H1 (cell line): ENCODE measurements at regions not wholly inside any gene's neighbourhood (a gene's known extent, or its start where the extent isn't known, plus 50 kb on each side); places are given as distances from the start of the nearest gene placed in this dataset.

Experiments
- CTCF ChIA-PET: fragments of 300-600 bp; sonication (Branson Sonifier 250); formaldehyde crosslinking; loops from one replicate; lab custom pipeline; 2021; ENCODE audit not compliant: partially characterized antibody; lab: Charles Lee
- POLR2A ChIA-PET: fragments of 300-600 bp; sonication (Branson Sonifier 250); formaldehyde crosslinking; loops from one replicate; lab custom pipeline; 2021; ENCODE audit warnings: inconsistent platforms; ENCODE audit not compliant: partially characterized antibody; lab: Charles Lee
- DNase-seq, 2 experiments: peaks; one replicate each; pipeline versions ENCODE4 v3.0.0 to v3.0.0-alpha.2; 2010 to 2022; ENCODE audit warnings: low spot score in 2 of 2, low read depth in 1 of 2, mixed read lengths in 1 of 2
- FAIRE-seq: peaks from 2 replicates; lab custom pipeline; 2011; peaks lifted over from hg19 to GRCh38; lab: Jason Lieb, UNC
- H2AFZ ChIP-seq: 2 replicates; pipeline ENCODE4 v1.8.1; 2012; ENCODE audit warnings: low read length, inconsistent platforms
- H2AK5ac ChIP-seq: 2 replicates; pipeline ENCODE4 v1.6.1; 2013; ENCODE audit warnings: low read depth, low read length
- H2BK120ac ChIP-seq: replicated peaks from 2 replicates; pipeline ENCODE3; 2013; ENCODE audit warnings: low read depth, low read length, inconsistent platforms
- H2BK12ac ChIP-seq: 2 replicates; pipeline ENCODE4 v1.6.1; 2013; ENCODE audit warnings: low read depth, low read length
- H2BK15ac ChIP-seq: 2 replicates; pipeline ENCODE4 v1.6.1; 2013; ENCODE audit warnings: low read length
- H2BK20ac ChIP-seq: 2 replicates; pipeline ENCODE4 v1.6.1; 2013; ENCODE audit warnings: low read length
- H2BK5ac ChIP-seq: 2 replicates; pipeline ENCODE4 v1.6.1; 2013; ENCODE audit warnings: low read depth, low read length
- H3K14ac ChIP-seq: 2 replicates; pipeline ENCODE4 v1.6.1; 2013; ENCODE audit warnings: inconsistent platforms; ENCODE audit not compliant: insufficient read length
- H3K18ac ChIP-seq: 2 replicates; pipeline ENCODE4 v1.6.1; 2013; ENCODE audit warnings: low read length; ENCODE audit errors: extremely low read depth
- H3K23ac ChIP-seq: 2 replicates; pipeline ENCODE4 v1.6.1; 2013; ENCODE audit warnings: inconsistent platforms; ENCODE audit not compliant: insufficient read length
- H3K23me2 ChIP-seq: 2 replicates; pipeline ENCODE4 v1.6.1; 2013; ENCODE audit warnings: low read depth, low read length
- H3K27ac ChIP-seq: 2 replicates; pipeline ENCODE4 v1.6.1; 2011; ENCODE audit warnings: low read depth, low read length, inconsistent platforms
- H3K27me3 ChIP-seq, 4 experiments: replicated peaks in 1 of 4; 1 replicate in 1 of 4; 2 replicates in 3 of 4; pipeline versions ENCODE4 v1.6.1 to v1.8.1; 2011 to 2013; ENCODE audit warnings: low read length in 3 of 4, mild to moderate bottlenecking in 3 of 4, inconsistent platforms in 2 of 4, mixed read lengths in 2 of 4, moderate library complexity in 1 of 4; ENCODE audit not compliant: control insufficient read depth in 3 of 4, insufficient read depth in 3 of 4; ENCODE audit errors: extremely low read depth in 1 of 4
- H3K36me3 ChIP-seq, 4 experiments: 2 replicates each; pipeline versions ENCODE4 v1.6.1 to v1.8.1; 2011 to 2013; ENCODE audit warnings: mild to moderate bottlenecking in 4 of 4, low read length in 3 of 4, moderate library complexity in 2 of 4, control low read depth in 1 of 4, inconsistent platforms in 1 of 4; ENCODE audit not compliant: insufficient read depth in 4 of 4, control insufficient read depth in 2 of 4
- H3K4ac ChIP-seq: replicated peaks from 2 replicates; pipeline ENCODE3; 2013; ENCODE audit warnings: low read length, low read depth, mixed read lengths, inconsistent platforms; ENCODE audit not compliant: insufficient read length
- H3K4me1 ChIP-seq, 4 experiments: replicated peaks in 1 of 4; 1 replicate in 1 of 4; 2 replicates in 3 of 4; pipeline versions ENCODE4 v1.6.1 to v1.8.1; 2011 to 2013; ENCODE audit warnings: low read length in 3 of 4, inconsistent platforms in 2 of 4, mixed read lengths in 1 of 4; ENCODE audit not compliant: insufficient read depth in 4 of 4, control insufficient read depth in 3 of 4
- H3K4me2 ChIP-seq, 2 experiments: 2 replicates each; pipeline versions ENCODE4 v1.6.1 to v1.8.1; 2011 to 2013; ENCODE audit warnings: low read depth in 2 of 2, low read length in 2 of 2, control low read depth in 1 of 2, inconsistent platforms in 1 of 2, mild to moderate bottlenecking in 1 of 2; ENCODE audit not compliant: insufficient read depth in 1 of 2
- H3K4me3 ChIP-seq, 4 experiments: fragments of 200-600, 300-600 bp in 1 of 4; sonication (generic), shearing (Covaris generic), sonication (Bioruptor Twin) in 1 of 4; 2 replicates each; pipeline versions ENCODE4 v1.5.1 to v1.8.1; 2011 to 2016; ENCODE audit warnings: low read length in 4 of 4, low read depth in 3 of 4, control low read depth in 2 of 4, inconsistent platforms in 2 of 4, mild to moderate bottlenecking in 2 of 4, mixed read lengths in 1 of 4, moderate library complexity in 1 of 4; ENCODE audit not compliant: insufficient read depth in 2 of 4; ENCODE audit errors: extremely low read depth in 1 of 4
- H3K56ac ChIP-seq: replicated peaks from 2 replicates; pipeline ENCODE3; 2013; ENCODE audit warnings: low read depth, mild to moderate bottlenecking, mixed read lengths, low read length, inconsistent platforms; ENCODE audit not compliant: insufficient read length
- H3K79me1 ChIP-seq: 2 replicates; pipeline ENCODE4 v1.6.1; 2013; ENCODE audit warnings: low read depth, low read length, control low read depth
- H3K79me2 ChIP-seq, 2 experiments: 2 replicates each; pipeline versions ENCODE4 v1.6.1 to v1.8.1; 2012 to 2013; ENCODE audit warnings: low read length in 2 of 2, mild to moderate bottlenecking in 2 of 2, inconsistent platforms in 1 of 2; ENCODE audit not compliant: insufficient read depth in 2 of 2, control insufficient read depth in 1 of 2
- H3K9ac ChIP-seq, 4 experiments: replicated peaks in 1 of 4; 1 replicate in 1 of 4; 2 replicates in 3 of 4; pipeline versions ENCODE4 v1.6.1 to v1.8.1; 2011 to 2013; ENCODE audit warnings: low read depth in 3 of 4, low read length in 3 of 4, control low read depth in 2 of 4, mild to moderate bottlenecking in 2 of 4, moderate library complexity in 2 of 4, inconsistent platforms in 1 of 4; ENCODE audit errors: extremely low read depth in 1 of 4
- H3K9me3 ChIP-seq, 2 experiments: 2 replicates each; pipeline versions ENCODE4 v1.6.1 to v1.8.1; 2012 to 2013; ENCODE audit warnings: mild to moderate bottlenecking in 2 of 2, moderate library complexity in 2 of 2, control low read depth in 1 of 2, inconsistent platforms in 1 of 2, low read depth in 1 of 2, low read length in 1 of 2, mixed read lengths in 1 of 2; ENCODE audit not compliant: insufficient read depth in 2 of 2
- H4K20me1 ChIP-seq, 2 experiments: replicated peaks in 1 of 2; 2 replicates each; pipeline versions ENCODE3 to v1.8.1; 2011 to 2013; ENCODE audit warnings: inconsistent platforms in 2 of 2, low read length in 2 of 2, mild to moderate bottlenecking in 1 of 2; ENCODE audit not compliant: insufficient read depth in 2 of 2, control insufficient read depth in 1 of 2
- H4K5ac ChIP-seq: 2 replicates; pipeline ENCODE4 v1.6.1; 2013; ENCODE audit warnings: low read length, low read depth, mixed read lengths, inconsistent platforms; ENCODE audit not compliant: insufficient read length
- H4K8ac ChIP-seq: 2 replicates; pipeline ENCODE4 v1.8.0; 2013; ENCODE audit warnings: mild to moderate bottlenecking, moderate library complexity, low read length, inconsistent platforms; ENCODE audit not compliant: insufficient read depth; ENCODE audit errors: extremely low read depth
- H4K91ac ChIP-seq: replicated peaks from 2 replicates; pipeline ENCODE3; 2013; ENCODE audit warnings: low read length, mixed read lengths, inconsistent platforms; ENCODE audit not compliant: insufficient read length
- ATF3 ChIP-seq: IDR thresholded peaks from 2 replicates; pipeline ENCODE4 v1.6.1; 2011; ENCODE audit warnings: low read depth, mild to moderate bottlenecking, low read length; ENCODE audit not compliant: insufficient read depth
- BACH1 ChIP-seq: IDR thresholded peaks from 2 replicates; pipeline ENCODE4 v1.6.1; 2012; ENCODE audit warnings: low read length, improper control_type of control experiment
- BRCA1 ChIP-seq: IDR thresholded peaks from 2 replicates; pipeline ENCODE4 v1.6.1; 2012; ENCODE audit warnings: low read depth, low read length, improper control_type of control experiment
- CREB1 ChIP-seq: IDR thresholded peaks from 2 replicates; pipeline ENCODE4 v1.6.1; 2012; ENCODE audit warnings: inconsistent platforms
- EP300 ChIP-seq, 2 experiments: IDR thresholded peaks; 1 replicate in 1 of 2; 2 replicates in 1 of 2; pipeline ENCODE4 v1.6.1; 2011 to 2012; ENCODE audit warnings: low read depth in 2 of 2, low read length in 2 of 2, mild to moderate bottlenecking in 2 of 2, borderline replicate concordance in 1 of 2, inconsistent platforms in 1 of 2, moderate library complexity in 1 of 2
- EZH2 ChIP-seq: fragments of 200-600 bp; sonication (generic); IDR thresholded peaks from 2 replicates; pipeline ENCODE4 v1.7.1; 2012; ENCODE audit warnings: low read depth, mild to moderate bottlenecking, moderate library complexity, low read length, inconsistent platforms; ENCODE audit not compliant: severe bottlenecking
- FOSL1 ChIP-seq: IDR thresholded peaks from 2 replicates; pipeline ENCODE4 v1.6.1; 2011; ENCODE audit warnings: mild to moderate bottlenecking, low read depth, low read length, moderate library complexity; ENCODE audit not compliant: insufficient read depth
- HDAC6 ChIP-seq: IDR thresholded peaks from one replicate; pipeline ENCODE4 v1.7.1; 2012; ENCODE audit warnings: low read depth, mild to moderate bottlenecking, inconsistent platforms, low read length, moderate library complexity
- SIN3A ChIP-seq, 2 experiments: IDR thresholded peaks in 1 of 2; conservative IDR thresholded peaks in 1 of 2; 2 replicates each; pipeline ENCODE4 v1.6.1; 2011 to 2012; ENCODE audit warnings: low read length in 2 of 2, improper control_type of control experiment in 1 of 2, low read depth in 1 of 2, mild to moderate bottlenecking in 1 of 2
- SIRT6 ChIP-seq: IDR thresholded peaks from one replicate; pipeline ENCODE4 v1.7.1; 2012; ENCODE audit warnings: low read length, inconsistent platforms
- WGBS, 2 experiments: shearing (Covaris generic) in 1 of 2; methylation state at CpG; one replicate each; pipeline versions ENCODE4 v1.1.6 to v1.1.7; 2013 to 2015; ENCODE audit warnings: low lambda C conversion rate in 2 of 2, mixed read lengths in 2 of 2, inconsistent platforms in 1 of 2, low coverage in 1 of 2, missing lambda C conversion rate in 1 of 2; ENCODE audit not compliant: insufficient replicate concordance in 2 of 2, insufficient coverage in 1 of 2, insufficient read length in 1 of 2; ENCODE audit errors: extremely low coverage in 1 of 2, missing lambda C conversion rate in 1 of 2; 5-methylcytosine and 5-hydroxymethylcytosine counted together
- TF ChIP-seq, protein P1 (sequence below): IDR thresholded peaks from 2 replicates; pipeline ENCODE4 v1.6.1; 2012; ENCODE audit warnings: inconsistent platforms
- TF ChIP-seq, protein P2 (sequence below): IDR thresholded peaks from 2 replicates; pipeline ENCODE4 v1.6.1; 2012; ENCODE audit warnings: low read length, inconsistent platforms

DNA sequence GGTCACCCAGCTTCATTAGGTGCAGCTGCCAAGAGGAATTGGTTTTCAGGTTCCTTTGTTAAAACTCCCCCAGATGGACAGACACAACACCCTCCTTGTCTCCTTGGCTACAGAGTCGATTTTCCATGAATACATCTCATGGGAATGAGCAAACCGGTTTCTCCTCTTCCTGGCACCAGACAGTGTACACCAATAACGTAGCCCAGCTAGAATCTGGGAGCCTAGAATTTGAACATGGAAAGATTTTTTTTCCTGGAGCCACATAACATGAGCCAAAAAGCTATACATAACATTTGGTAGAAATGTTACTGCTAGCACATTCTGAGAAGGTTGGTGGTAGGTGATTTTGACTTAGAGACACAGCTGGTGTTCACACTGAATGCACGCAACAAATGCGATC lies 62.9 kb upstream of the SLC34A2 start:
- no peaks in the 10 kb centered on the region for H4K20me1 ChIP-seq
- H3K4ac ChIP-seq: no peak overlapping the region
- H3K27ac ChIP-seq: no peak overlapping the region
- H3K9me3 ChIP-seq: peaks cover 3 to 8% of the 10 kb centered on the region in 2 experiments; a peak in 2 of 4 replicates
- FAIRE-seq (no peak), DNase-seq (no peak)
- H3K4me1 ChIP-seq: peaks cover 0 to 6% (median 2%) of the 10 kb centered on the region in 4 experiments; a peak in 3 of 7 replicates
- no peak overlapping the region for H4K91ac ChIP-seq
- no peak overlapping the region for H2BK20ac ChIP-seq
- no peak overlapping the region for H2BK5ac ChIP-seq
- H3K18ac ChIP-seq: no peak overlapping the region
- no peak overlapping the region for H4K5ac ChIP-seq
- H3K4me2 ChIP-seq: no peak overlapping the region
- H2BK120ac ChIP-seq: no peak overlapping the region
- H3K23me2 ChIP-seq: peaks cover 2% of the 10 kb centered on the region; the same call in 1 of the 2 replicates
- no peaks in the 10 kb centered on the region for H3K79me1 ChIP-seq
- H3K27me3 ChIP-seq: no peaks in the 10 kb centered on the region
- no peak overlapping the region for H2BK12ac ChIP-seq
- H4K8ac ChIP-seq: no peak overlapping the region
- H3K56ac ChIP-seq: no peak overlapping the region
- WGBS, 2 experiments: 93% methylated on average over 5 of the region's 5 CpGs; no CpG with 5 or more reads in 1 of the 2 experiments
- no peaks in the 10 kb centered on the region for H3K79me2 ChIP-seq
- H3K4me3 ChIP-seq: no peak overlapping the region
- H3K9ac ChIP-seq: no peak overlapping the region
- H2AFZ ChIP-seq: no peak overlapping the region
- no peaks in the 10 kb centered on the region for H3K36me3 ChIP-seq
- H3K14ac ChIP-seq: no peak overlapping the region
- POLR2A ChIA-PET: no interaction called here
- no peak overlapping the region for H2BK15ac ChIP-seq
- H2AK5ac ChIP-seq: no peak overlapping the region
- no peak overlapping the region for H3K23ac ChIP-seq
- CTCF ChIA-PET: interaction anchor here (0.5 kb wide), 1 partner anchor 415 kb away, joined by 3 read pairs; no protein-coding TSS in a partner anchor
- TF ChIP-seq HDAC6 (no peak), SIRT6 (no peak), BRCA1 (no peak), BACH1 (no peak), SIN3A (conservative IDR thresholded peaks at IDR 0.05 in 1 of 2, IDR thresholded peaks at IDR 0.05 in 1 of 2; ENCODE audit: low read depth in 1 of 2, low read length in 2 of 2) (no peak), FOSL1 (no peak), EP300 (IDR thresholded peaks at IDR 0.05; ENCODE audit: borderline replicate concordance in 1 of 2, low read depth in 2 of 2, low read length in 2 of 2) (no peak), ATF3 (no peak), CREB1 (no peak), EZH2 (no peak)
- TF ChIP-seq, protein P1, sequence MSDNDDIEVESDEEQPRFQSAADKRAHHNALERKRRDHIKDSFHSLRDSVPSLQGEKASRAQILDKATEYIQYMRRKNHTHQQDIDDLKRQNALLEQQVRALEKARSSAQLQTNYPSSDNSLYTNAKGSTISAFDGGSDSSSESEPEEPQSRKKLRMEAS: no peak
- TF ChIP-seq, protein P2, sequence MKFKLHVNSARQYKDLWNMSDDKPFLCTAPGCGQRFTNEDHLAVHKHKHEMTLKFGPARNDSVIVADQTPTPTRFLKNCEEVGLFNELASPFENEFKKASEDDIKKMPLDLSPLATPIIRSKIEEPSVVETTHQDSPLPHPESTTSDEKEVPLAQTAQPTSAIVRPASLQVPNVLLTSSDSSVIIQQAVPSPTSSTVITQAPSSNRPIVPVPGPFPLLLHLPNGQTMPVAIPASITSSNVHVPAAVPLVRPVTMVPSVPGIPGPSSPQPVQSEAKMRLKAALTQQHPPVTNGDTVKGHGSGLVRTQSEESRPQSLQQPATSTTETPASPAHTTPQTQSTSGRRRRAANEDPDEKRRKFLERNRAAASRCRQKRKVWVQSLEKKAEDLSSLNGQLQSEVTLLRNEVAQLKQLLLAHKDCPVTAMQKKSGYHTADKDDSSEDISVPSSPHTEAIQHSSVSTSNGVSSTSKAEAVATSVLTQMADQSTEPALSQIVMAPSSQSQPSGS: no peak
